HL-60 (cell line): ENCODE measurements at regions not wholly inside any gene's neighbourhood (a gene's known extent, or its start where the extent isn't known, plus 50 kb on each side); places are given as distances from the start of the nearest gene placed in this dataset.

ENCODE experiments used
- GABPA ChIP-seq: IDR thresholded peaks from 2 replicates; pipeline ENCODE4 v1.6.1; 2012; ENCODE audit warnings: low read depth
- POLR2AphosphoS5 ChIP-seq: IDR thresholded peaks from 2 replicates; pipeline ENCODE4 v1.6.1; 2012; ENCODE audit warnings: low read depth
- SPI1 ChIP-seq: IDR thresholded peaks from 2 replicates; pipeline ENCODE4 v1.6.1; 2012; ENCODE audit warnings: low read depth, mild to moderate bottlenecking, borderline replicate concordance
- TF ChIP-seq, protein P1 (sequence below): IDR thresholded peaks from one replicate; pipeline ENCODE4 v1.5.1; 2011; ENCODE audit warnings: low read length, control low read depth, inconsistent platforms; ENCODE audit not compliant: insufficient read depth
- TF ChIP-seq, protein P2 (sequence below): IDR thresholded peaks from 2 replicates; pipeline ENCODE4 v1.6.1; 2012; ENCODE audit warnings: low read depth; ENCODE audit not compliant: insufficient replicate concordance

DNA sequence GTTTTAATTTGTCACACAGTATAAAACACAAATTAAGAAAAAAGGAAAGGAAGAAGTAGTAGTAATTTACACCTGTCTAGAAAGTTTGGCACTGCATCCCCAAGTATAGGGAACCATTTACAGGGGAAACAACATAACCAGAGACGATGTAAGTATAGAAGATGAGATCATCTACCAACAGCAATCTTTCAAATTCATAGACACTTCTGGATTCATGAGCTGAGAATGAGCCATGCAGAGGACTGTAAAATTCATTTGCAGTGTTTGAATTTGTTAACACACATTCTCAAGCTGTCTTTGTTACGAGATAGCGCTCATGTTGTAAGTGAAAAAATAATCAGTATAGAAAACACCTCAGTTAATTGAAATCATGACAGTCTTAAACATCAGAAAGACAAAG is 337.0 kb upstream of the MEOX2 start:
- TF ChIP-seq, protein P1, sequence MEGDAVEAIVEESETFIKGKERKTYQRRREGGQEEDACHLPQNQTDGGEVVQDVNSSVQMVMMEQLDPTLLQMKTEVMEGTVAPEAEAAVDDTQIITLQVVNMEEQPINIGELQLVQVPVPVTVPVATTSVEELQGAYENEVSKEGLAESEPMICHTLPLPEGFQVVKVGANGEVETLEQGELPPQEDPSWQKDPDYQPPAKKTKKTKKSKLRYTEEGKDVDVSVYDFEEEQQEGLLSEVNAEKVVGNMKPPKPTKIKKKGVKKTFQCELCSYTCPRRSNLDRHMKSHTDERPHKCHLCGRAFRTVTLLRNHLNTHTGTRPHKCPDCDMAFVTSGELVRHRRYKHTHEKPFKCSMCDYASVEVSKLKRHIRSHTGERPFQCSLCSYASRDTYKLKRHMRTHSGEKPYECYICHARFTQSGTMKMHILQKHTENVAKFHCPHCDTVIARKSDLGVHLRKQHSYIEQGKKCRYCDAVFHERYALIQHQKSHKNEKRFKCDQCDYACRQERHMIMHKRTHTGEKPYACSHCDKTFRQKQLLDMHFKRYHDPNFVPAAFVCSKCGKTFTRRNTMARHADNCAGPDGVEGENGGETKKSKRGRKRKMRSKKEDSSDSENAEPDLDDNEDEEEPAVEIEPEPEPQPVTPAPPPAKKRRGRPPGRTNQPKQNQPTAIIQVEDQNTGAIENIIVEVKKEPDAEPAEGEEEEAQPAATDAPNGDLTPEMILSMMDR: no peak
- TF ChIP-seq GABPA: no peak
- no peak for TF ChIP-seq POLR2AphosphoS5
- TF ChIP-seq, protein P2, sequence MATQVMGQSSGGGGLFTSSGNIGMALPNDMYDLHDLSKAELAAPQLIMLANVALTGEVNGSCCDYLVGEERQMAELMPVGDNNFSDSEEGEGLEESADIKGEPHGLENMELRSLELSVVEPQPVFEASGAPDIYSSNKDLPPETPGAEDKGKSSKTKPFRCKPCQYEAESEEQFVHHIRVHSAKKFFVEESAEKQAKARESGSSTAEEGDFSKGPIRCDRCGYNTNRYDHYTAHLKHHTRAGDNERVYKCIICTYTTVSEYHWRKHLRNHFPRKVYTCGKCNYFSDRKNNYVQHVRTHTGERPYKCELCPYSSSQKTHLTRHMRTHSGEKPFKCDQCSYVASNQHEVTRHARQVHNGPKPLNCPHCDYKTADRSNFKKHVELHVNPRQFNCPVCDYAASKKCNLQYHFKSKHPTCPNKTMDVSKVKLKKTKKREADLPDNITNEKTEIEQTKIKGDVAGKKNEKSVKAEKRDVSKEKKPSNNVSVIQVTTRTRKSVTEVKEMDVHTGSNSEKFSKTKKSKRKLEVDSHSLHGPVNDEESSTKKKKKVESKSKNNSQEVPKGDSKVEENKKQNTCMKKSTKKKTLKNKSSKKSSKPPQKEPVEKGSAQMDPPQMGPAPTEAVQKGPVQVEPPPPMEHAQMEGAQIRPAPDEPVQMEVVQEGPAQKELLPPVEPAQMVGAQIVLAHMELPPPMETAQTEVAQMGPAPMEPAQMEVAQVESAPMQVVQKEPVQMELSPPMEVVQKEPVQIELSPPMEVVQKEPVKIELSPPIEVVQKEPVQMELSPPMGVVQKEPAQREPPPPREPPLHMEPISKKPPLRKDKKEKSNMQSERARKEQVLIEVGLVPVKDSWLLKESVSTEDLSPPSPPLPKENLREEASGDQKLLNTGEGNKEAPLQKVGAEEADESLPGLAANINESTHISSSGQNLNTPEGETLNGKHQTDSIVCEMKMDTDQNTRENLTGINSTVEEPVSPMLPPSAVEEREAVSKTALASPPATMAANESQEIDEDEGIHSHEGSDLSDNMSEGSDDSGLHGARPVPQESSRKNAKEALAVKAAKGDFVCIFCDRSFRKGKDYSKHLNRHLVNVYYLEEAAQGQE: no peak
- no peak for TF ChIP-seq SPI1
